ENCODE measurements at regions not wholly inside any gene's neighbourhood (a gene's known extent, or its start where the extent isn't known, plus 50 kb on each side); places are given as distances from the start of the nearest gene placed in this dataset.

- no peak for TF ChIP-seq CTCF (conservative IDR thresholded peaks at IDR 0.05 in 1 of 2, IDR thresholded peaks at IDR 0.05 in 1 of 2; ENCODE audit: extremely low read depth in 1 of 2, insufficient read depth in 1 of 2, low read depth in 1 of 2, low read length in 2 of 2)
- TF ChIP-seq EZH2 (IDR thresholded peaks at IDR 0.05; ENCODE audit: borderline replicate concordance, low read length) = no peak
These were observed 251.0 kb upstream of the ZMIZ1 start for GRCh38 chr10:78817804-78818203.

Data from mammary epithelial cell (primary cell).